ENCODE measurements at regions not wholly inside any gene's neighbourhood (a gene's known extent, or its start where the extent isn't known, plus 50 kb on each side); places are given as distances from the start of the nearest gene placed in this dataset.

GRCh38 chr1:195933835-195934234 lies 674.4 kb downstream of the KCNT2 start:
- TF ChIP-seq CTCF (IDR thresholded peaks at IDR 0.05; ENCODE audit: borderline replicate concordance, extremely low read depth, low read length, poor library complexity, severe bottlenecking) (no peak), EZH2 (IDR thresholded peaks at IDR 0.05; ENCODE audit: borderline replicate concordance, low read depth, low read length, severe bottlenecking) (no peak)
